Osteocyte (in vitro differentiated cells): ENCODE measurements at regions not wholly inside any gene's neighbourhood (a gene's known extent, or its start where the extent isn't known, plus 50 kb on each side); places are given as distances from the start of the nearest gene placed in this dataset.
"Not testable (repeated sequence)": the region's sequence is repeated elsewhere in the genome, so short reads cannot be mapped to it uniquely, and the experiment has no call there.

ENCODE experiments used
- DNase-seq: peaks from one replicate; pipeline ENCODE4 v3.0.0; 2021; ENCODE audit warnings: mixed read lengths; ENCODE audit not compliant: unreplicated experiment; ENCODE audit errors: extremely low spot score
- H3K27ac Mint-ChIP-seq: one replicate; pipeline ENCODE4 v1.8.0; 2021; ENCODE audit warnings: mild to moderate bottlenecking, mixed read lengths; ENCODE audit not compliant: unreplicated experiment
- H3K27me3 Mint-ChIP-seq: one replicate; pipeline ENCODE4 v1.8.0; 2021; ENCODE audit warnings: mixed read lengths; ENCODE audit not compliant: unreplicated experiment
- H3K36me3 Mint-ChIP-seq: one replicate; pipeline ENCODE4 v1.8.0; 2021; ENCODE audit warnings: mixed read lengths; ENCODE audit not compliant: unreplicated experiment
- H3K4me1 Mint-ChIP-seq: one replicate; pipeline ENCODE4 v1.8.0; 2021; ENCODE audit warnings: mixed read lengths; ENCODE audit not compliant: unreplicated experiment
- H3K4me3 Mint-ChIP-seq: one replicate; pipeline ENCODE4 v1.8.0; 2021; ENCODE audit warnings: mild to moderate bottlenecking, moderate library complexity, mixed read lengths; ENCODE audit not compliant: unreplicated experiment
- H3K9me3 Mint-ChIP-seq: one replicate; pipeline ENCODE4 v1.8.0; 2021; ENCODE audit warnings: mixed read lengths; ENCODE audit not compliant: unreplicated experiment
- CTCF ChIP-seq: fragments of 200-600 bp; sonication (generic); IDR thresholded peaks from 2 replicates; pipeline ENCODE4 v1.5.0; 2021; ENCODE audit warnings: antibody characterized with exemption, mild to moderate bottlenecking, moderate library complexity

GRCh38 chr13:89455741-89456140 lies 1784.6 kb downstream of the SLITRK5 start:
- Mint-ChIP-seq H3K27ac (no peak overlapping the region), H3K27me3 (no peaks in the 10 kb centered on the region), H3K4me1 (peaks cover 30% of the 10 kb centered on the region), H3K9me3 (no peaks in the 10 kb centered on the region), H3K4me3 (no peak overlapping the region), H3K36me3 (no peaks in the 10 kb centered on the region)
- DNase-seq, result no peak
- TF ChIP-seq CTCF, result no peak

DNA sequence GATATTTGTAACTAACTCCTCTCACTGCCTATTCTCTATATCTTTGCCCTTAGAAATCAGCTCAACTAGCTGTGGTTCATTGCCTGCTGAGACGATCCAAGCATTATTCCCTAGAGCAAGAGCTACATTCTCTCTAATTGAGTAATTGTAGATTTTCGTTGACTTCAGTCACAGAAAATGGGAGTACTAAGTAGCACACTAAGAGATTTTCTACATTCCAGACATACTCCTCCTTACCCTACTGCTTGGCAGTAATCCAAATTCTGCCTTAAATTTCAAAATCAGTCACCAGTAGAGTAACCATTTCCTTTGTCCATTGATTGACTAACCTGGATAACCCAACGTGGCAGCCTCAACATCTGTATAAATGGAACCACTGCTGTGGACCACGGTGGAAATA lies 1786.8 kb downstream of the SLITRK5 start:
- H3K4me1 Mint-ChIP-seq, result peaks cover 30% of the 10 kb centered on the region
- peaks cover 5% of the 10 kb centered on the region for H3K9me3 Mint-ChIP-seq
- TF ChIP-seq CTCF, result no peak
- DNase-seq, result no peak
- no peak overlapping the region for H3K4me3 Mint-ChIP-seq
- no peaks in the 10 kb centered on the region for H3K27me3 Mint-ChIP-seq
- H3K27ac Mint-ChIP-seq, result peak overlapping the region; percentile 43
- H3K36me3 Mint-ChIP-seq, result no peaks in the 10 kb centered on the region

GRCh38 chr13:89458456-89458855 lies 1787.3 kb downstream of the SLITRK5 start:
- H3K27me3 Mint-ChIP-seq, result no peaks in the 10 kb centered on the region
- no peak for TF ChIP-seq CTCF
- H3K9me3 Mint-ChIP-seq, result peaks cover 5% of the 10 kb centered on the region
- peaks cover 30% of the 10 kb centered on the region for H3K4me1 Mint-ChIP-seq
- H3K4me3 Mint-ChIP-seq, result no peak overlapping the region
- H3K27ac Mint-ChIP-seq, result no peak overlapping the region
- no peaks in the 10 kb centered on the region for H3K36me3 Mint-ChIP-seq
- no peak for DNase-seq

GRCh38 chr13:89460895-89461294 lies 1789.7 kb downstream of the SLITRK5 start:
- DNase-seq, H3K36me3 Mint-ChIP-seq, H3K9me3 Mint-ChIP-seq, H3K27ac Mint-ChIP-seq, H3K27me3 Mint-ChIP-seq, H3K4me3 Mint-ChIP-seq: not testable (repeated sequence)
- peaks cover 18% of the 10 kb centered on the region for H3K4me1 Mint-ChIP-seq

GRCh38 chr13:89465366-89465765 lies 1794.2 kb downstream of the SLITRK5 start:
- H3K36me3 Mint-ChIP-seq, result no peaks in the 10 kb centered on the region
- no peak overlapping the region for H3K27ac Mint-ChIP-seq
- no peaks in the 10 kb centered on the region for H3K27me3 Mint-ChIP-seq
- TF ChIP-seq CTCF, result no peak
- peaks cover 5% of the 10 kb centered on the region for H3K9me3 Mint-ChIP-seq
- DNase-seq, result no peak
- no peaks in the 10 kb centered on the region for H3K4me1 Mint-ChIP-seq
- no peak overlapping the region for H3K4me3 Mint-ChIP-seq

- Mint-ChIP-seq H3K4me3 (no peak overlapping the region), H3K4me1 (no peaks in the 10 kb centered on the region), H3K9me3 (peaks cover 10% of the 10 kb centered on the region), H3K27me3 (no peaks in the 10 kb centered on the region), H3K27ac (no peak overlapping the region), H3K36me3 (no peaks in the 10 kb centered on the region)
- TF ChIP-seq CTCF, result no peak
- no peak for DNase-seq
These were observed 1796.9 kb downstream of the SLITRK5 start for GRCh38 chr13:89468081-89468480.
